ENCODE measurements at regions not wholly inside any gene's neighbourhood (a gene's known extent, or its start where the extent isn't known, plus 50 kb on each side); places are given as distances from the start of the nearest gene placed in this dataset.
"Not testable (repeated sequence)": the region's sequence is repeated elsewhere in the genome, so short reads cannot be mapped to it uniquely, and the experiment has no call there.

- WGBS (ENCODE audit: insufficient coverage) = 69% methylated on average over 4 of the region's 6 CpGs
- no peak for DNase-seq
- Histone ChIP-seq H3K27me3 (ENCODE audit: control insufficient read depth, insufficient read depth, low read length) (peaks cover 6% of the 10 kb centered on the region), H3K9me3 (replicated peaks; ENCODE audit: control insufficient read depth, low read depth, low read length) (no peaks in the 10 kb centered on the region), H3K4me3 (ENCODE audit: low read length) (no peak overlapping the region), H3K4me1 (ENCODE audit: control insufficient read depth, insufficient read depth, low read length) (peaks cover 2% of the 10 kb centered on the region), H3K36me3 (ENCODE audit: control insufficient read depth, insufficient read depth, low read length) (no peaks in the 10 kb centered on the region), H3K27ac (ENCODE audit: low read length) (no peak overlapping the region)
These were observed 140.5 kb upstream of the FHL2 start for GRCh38 chr2:105539331-105539730.

GRCh38 chr2:105538840-105539239 lies 140.0 kb upstream of the FHL2 start:
- DNase-seq = no peak
- Histone ChIP-seq H3K4me3 (ENCODE audit: low read length) (no peak overlapping the region), H3K4me1 (ENCODE audit: control insufficient read depth, insufficient read depth, low read length) (peaks cover 2% of the 10 kb centered on the region), H3K27ac (ENCODE audit: low read length) (no peak overlapping the region), H3K27me3 (ENCODE audit: control insufficient read depth, insufficient read depth, low read length) (peaks cover 6% of the 10 kb centered on the region), H3K36me3 (ENCODE audit: control insufficient read depth, insufficient read depth, low read length) (no peaks in the 10 kb centered on the region), H3K9me3 (replicated peaks; ENCODE audit: control insufficient read depth, low read depth, low read length) (no peaks in the 10 kb centered on the region)
- 88% methylated on average over 5 of the region's 5 CpGs for WGBS (ENCODE audit: insufficient coverage)

GRCh38 chr2:105537920-105538319 lies 139.1 kb upstream of the FHL2 start:
- H3K9me3 ChIP-seq (replicated peaks; ENCODE audit: control insufficient read depth, low read depth, low read length) = no peaks in the 10 kb centered on the region
- peaks cover 2% of the 10 kb centered on the region for H3K4me1 ChIP-seq (ENCODE audit: control insufficient read depth, insufficient read depth, low read length)
- no peaks in the 10 kb centered on the region for H3K36me3 ChIP-seq (ENCODE audit: control insufficient read depth, insufficient read depth, low read length)
- DNase-seq = no peak
- WGBS (ENCODE audit: insufficient coverage) = no CpG with 5 or more reads among the region's 4 CpGs
- peaks cover 3% of the 10 kb centered on the region for H3K27me3 ChIP-seq (ENCODE audit: control insufficient read depth, insufficient read depth, low read length)
- H3K27ac ChIP-seq (ENCODE audit: low read length) = no peak overlapping the region
- no peak overlapping the region for H3K4me3 ChIP-seq (ENCODE audit: low read length)

GRCh38 chr2:105537466-105537865 lies 138.6 kb upstream of the FHL2 start:
- H3K4me1 ChIP-seq (ENCODE audit: control insufficient read depth, insufficient read depth, low read length) = peaks cover 2% of the 10 kb centered on the region
- H3K9me3 ChIP-seq (replicated peaks; ENCODE audit: control insufficient read depth, low read depth, low read length) = no peaks in the 10 kb centered on the region
- H3K36me3 ChIP-seq (ENCODE audit: control insufficient read depth, insufficient read depth, low read length) = no peaks in the 10 kb centered on the region
- H3K27ac ChIP-seq (ENCODE audit: low read length) = no peak overlapping the region
- H3K4me3 ChIP-seq (ENCODE audit: low read length) = no peak overlapping the region
- 73% methylated on average over 6 of the region's 7 CpGs for WGBS (ENCODE audit: insufficient coverage)
- no peak for DNase-seq
- H3K27me3 ChIP-seq (ENCODE audit: control insufficient read depth, insufficient read depth, low read length) = peaks cover 3% of the 10 kb centered on the region

GRCh38 chr2:105536175-105536574 lies 137.3 kb upstream of the FHL2 start:
- Histone ChIP-seq H3K27ac (ENCODE audit: low read length) (no peak overlapping the region), H3K4me1 (ENCODE audit: control insufficient read depth, insufficient read depth, low read length) (peaks cover 2% of the 10 kb centered on the region), H3K36me3 (ENCODE audit: control insufficient read depth, insufficient read depth, low read length) (no peaks in the 10 kb centered on the region), H3K4me3 (ENCODE audit: low read length) (no peak overlapping the region), H3K27me3 (ENCODE audit: control insufficient read depth, insufficient read depth, low read length) (peaks cover 3% of the 10 kb centered on the region), H3K9me3 (replicated peaks; ENCODE audit: control insufficient read depth, low read depth, low read length) (no peaks in the 10 kb centered on the region)
- DNase-seq = no peak
- WGBS (ENCODE audit: insufficient coverage) = 66% methylated on average over 2 of the region's 3 CpGs

- not testable (repeated sequence) for H3K9me3 ChIP-seq (replicated peaks; ENCODE audit: control insufficient read depth, low read depth, low read length); H3K4me3 ChIP-seq (ENCODE audit: low read length); DNase-seq; H3K27me3 ChIP-seq (ENCODE audit: control insufficient read depth, insufficient read depth, low read length); H3K4me1 ChIP-seq (ENCODE audit: control insufficient read depth, insufficient read depth, low read length); H3K27ac ChIP-seq (ENCODE audit: low read length); H3K36me3 ChIP-seq (ENCODE audit: control insufficient read depth, insufficient read depth, low read length)
These were observed 130.4 kb upstream of the FHL2 start for GRCh38 chr2:105529258-105529657.

- WGBS (ENCODE audit: insufficient coverage) = 80% methylated on average over 23 of the region's 30 CpGs
- DNase-seq = no peak
- Histone ChIP-seq H3K4me3 (ENCODE audit: low read length) (no peak overlapping the region), H3K27me3 (ENCODE audit: control insufficient read depth, insufficient read depth, low read length) (no peaks in the 10 kb centered on the region), H3K4me1 (ENCODE audit: control insufficient read depth, insufficient read depth, low read length) (no peaks in the 10 kb centered on the region), H3K9me3 (replicated peaks; ENCODE audit: control insufficient read depth, low read depth, low read length) (no peaks in the 10 kb centered on the region), H3K27ac (ENCODE audit: low read length) (no peak overlapping the region), H3K36me3 (ENCODE audit: control insufficient read depth, insufficient read depth, low read length) (no peaks in the 10 kb centered on the region)
These were observed 127.4 kb upstream of the FHL2 start for GRCh38 chr2:105526000-105526925.

- 90% methylated on average over 2 of the region's 6 CpGs for WGBS (ENCODE audit: insufficient coverage)
- DNase-seq = no peak
- Histone ChIP-seq H3K9me3 (replicated peaks; ENCODE audit: control insufficient read depth, low read depth, low read length) (no peaks in the 10 kb centered on the region), H3K36me3 (ENCODE audit: control insufficient read depth, insufficient read depth, low read length) (no peaks in the 10 kb centered on the region), H3K27ac (ENCODE audit: low read length) (no peak overlapping the region), H3K27me3 (ENCODE audit: control insufficient read depth, insufficient read depth, low read length) (no peaks in the 10 kb centered on the region), H3K4me1 (ENCODE audit: control insufficient read depth, insufficient read depth, low read length) (no peaks in the 10 kb centered on the region), H3K4me3 (ENCODE audit: low read length) (no peak overlapping the region)
These were observed 126.3 kb upstream of the FHL2 start for GRCh38 chr2:105525201-105525600.

GRCh38 chr2:105522645-105523044 lies 123.8 kb upstream of the FHL2 start:
- Histone ChIP-seq H3K4me1 (ENCODE audit: control insufficient read depth, insufficient read depth, low read length) (peaks cover 14% of the 10 kb centered on the region), H3K4me3 (ENCODE audit: low read length) (no peak overlapping the region), H3K27ac (ENCODE audit: low read length) (no peak overlapping the region), H3K9me3 (replicated peaks; ENCODE audit: control insufficient read depth, low read depth, low read length) (no peaks in the 10 kb centered on the region), H3K27me3 (ENCODE audit: control insufficient read depth, insufficient read depth, low read length) (no peaks in the 10 kb centered on the region), H3K36me3 (ENCODE audit: control insufficient read depth, insufficient read depth, low read length) (no peaks in the 10 kb centered on the region)
- WGBS (ENCODE audit: insufficient coverage) = 55% methylated on average over 4 of the region's 4 CpGs
- DNase-seq = no peak

- Histone ChIP-seq H3K36me3 (ENCODE audit: control insufficient read depth, insufficient read depth, low read length) (no peaks in the 10 kb centered on the region), H3K4me1 (ENCODE audit: control insufficient read depth, insufficient read depth, low read length) (peaks cover 19% of the 10 kb centered on the region), H3K4me3 (ENCODE audit: low read length) (no peak overlapping the region), H3K9me3 (replicated peaks; ENCODE audit: control insufficient read depth, low read depth, low read length) (no peaks in the 10 kb centered on the region), H3K27ac (ENCODE audit: low read length) (no peak overlapping the region), H3K27me3 (ENCODE audit: control insufficient read depth, insufficient read depth, low read length) (no peaks in the 10 kb centered on the region)
- no peak for DNase-seq
- 72% methylated on average over 4 of the region's 6 CpGs for WGBS (ENCODE audit: insufficient coverage)
These were observed 122.8 kb upstream of the FHL2 start for GRCh38 chr2:105521616-105522015.

Data from muscle of leg (tissue), 3 donors.